ENCODE measurements at regions not wholly inside any gene's neighbourhood (a gene's known extent, or its start where the extent isn't known, plus 50 kb on each side); places are given as distances from the start of the nearest gene placed in this dataset.
"Not testable (repeated sequence)": the region's sequence is repeated elsewhere in the genome, so short reads cannot be mapped to it uniquely, and the experiment has no call there.

DNA sequence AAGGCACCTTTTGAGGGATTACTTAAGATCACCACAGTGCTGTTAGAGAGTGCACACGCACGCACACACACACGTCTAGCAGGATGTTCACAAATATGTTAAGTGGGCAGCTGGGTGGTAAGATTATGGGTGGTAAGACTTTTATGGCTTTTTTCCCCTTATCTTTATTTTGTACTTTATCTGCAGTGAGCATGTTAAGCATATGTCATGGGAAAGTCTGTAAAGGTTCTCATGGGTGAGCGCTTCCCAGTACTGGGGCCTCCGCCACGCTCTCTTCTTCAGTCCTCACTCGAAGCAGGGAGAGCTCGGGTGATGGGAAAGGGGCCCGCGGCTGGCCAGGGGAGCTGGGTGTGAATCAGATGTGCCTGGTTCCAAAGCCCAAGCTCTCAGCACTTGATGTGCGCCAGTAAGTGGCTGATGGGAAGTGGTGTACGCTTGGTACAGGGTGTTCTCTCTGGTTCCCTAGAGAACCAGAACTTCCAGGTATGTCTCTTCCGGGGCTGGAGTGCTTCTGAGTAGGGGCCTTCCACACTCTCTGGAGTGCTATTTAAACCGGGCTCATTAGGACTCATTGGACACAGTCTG lies 83.9 kb upstream of the YWHAQ start:
- peaks cover 0 to 8% (median 0%) of the 10 kb centered on the region in 3 donors for H3K27me3 Mint-ChIP-seq
- no peak for ATAC-seq (ENCODE audit: low read depth in 2 of 2)

DNA sequence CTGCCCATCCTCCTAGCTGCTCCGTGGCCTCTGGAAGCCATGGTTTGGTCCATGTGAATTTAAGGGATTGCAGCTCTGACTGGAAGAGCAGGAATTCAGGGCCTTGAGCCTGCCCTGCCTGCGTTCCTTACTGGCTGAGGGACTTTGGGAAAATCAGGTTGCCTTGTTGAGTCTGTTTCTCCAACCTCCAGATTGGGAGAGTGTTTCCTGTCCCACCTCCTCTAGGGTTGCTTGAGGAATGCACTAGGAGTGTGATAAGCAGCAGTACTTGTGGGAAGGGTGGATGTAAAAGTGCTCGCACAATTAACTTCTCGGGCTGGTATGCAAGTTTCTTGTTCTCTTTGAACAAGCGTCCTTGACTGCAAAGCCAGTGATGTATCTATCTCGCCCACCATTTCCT lies 84.4 kb upstream of the YWHAQ start:
- Mint-ChIP-seq H3K4me3 (peak overlapping the region in 2 of 8 donors; percentile 29 to 44), H3K9me3 (peaks cover 0 to 4% (median 0%) of the 10 kb centered on the region in 7 donors)

More for the DNA sequence above, 83.9 kb upstream of the YWHAQ start:
- no peak for DNase-seq
- H3K27ac Mint-ChIP-seq = no peak overlapping the region
- H3K9me3 Mint-ChIP-seq = peaks cover 0 to 4% (median 0%) of the 10 kb centered on the region in 7 donors
- peak overlapping the region in 1 of 8 donors; percentile 36 for H3K4me3 Mint-ChIP-seq
- H3K36me3 Mint-ChIP-seq = no peaks in the 10 kb centered on the region
- H3K4me1 Mint-ChIP-seq = peaks cover 0 to 4% (median 0%) of the 10 kb centered on the region in 3 donors

DNA sequence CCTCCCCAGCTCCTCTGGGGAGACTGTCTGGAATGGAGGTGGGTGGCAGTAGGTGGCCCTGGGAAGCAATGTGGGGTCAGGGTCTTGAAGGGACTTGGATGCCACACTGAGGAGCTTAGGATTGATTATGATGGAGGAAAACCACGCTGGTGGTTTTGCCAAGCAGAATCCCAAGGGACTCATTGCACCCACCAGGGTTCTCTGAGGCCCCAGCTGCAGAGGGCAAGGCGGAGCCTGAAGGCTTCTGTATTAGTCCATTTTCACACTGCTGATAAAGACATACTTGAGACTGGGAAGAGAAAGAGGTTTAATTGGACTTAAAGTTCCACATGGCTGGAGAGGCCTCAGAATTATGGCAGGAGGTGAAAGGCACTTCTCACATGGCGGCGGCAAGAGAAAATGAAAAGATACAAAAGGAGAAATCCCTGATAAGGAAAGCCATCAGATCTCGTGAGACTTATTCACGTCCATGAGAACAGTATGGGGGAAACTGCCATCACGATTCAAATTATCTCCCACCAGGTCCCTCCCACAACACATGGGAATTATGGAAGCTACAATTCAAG lies 87.2 kb upstream of the YWHAQ start:
- Mint-ChIP-seq H3K9me3 (peaks cover 0 to 4% (median 0%) of the 10 kb centered on the region in 7 donors), H3K4me3 (no peak overlapping the region), H3K36me3 (no peaks in the 10 kb centered on the region), H3K4me1 (peaks cover 8 to 14% (median 10%) of the 10 kb centered on the region in 3 donors), H3K27me3 (peaks cover 0 to 8% (median 0%) of the 10 kb centered on the region in 3 donors), H3K27ac (peak overlapping the region in 1 of 6 donors; percentile 18)
- DNase-seq (no peak), ATAC-seq (ENCODE audit: low read depth in 2 of 2) (no peak)

More for the DNA sequence above, 84.4 kb upstream of the YWHAQ start:
- no peaks in the 10 kb centered on the region for H3K36me3 Mint-ChIP-seq
- H3K27me3 Mint-ChIP-seq = peaks cover 0 to 8% (median 0%) of the 10 kb centered on the region in 3 donors
- DNase-seq (no peak), ATAC-seq (ENCODE audit: low read depth in 2 of 2) (no peak)
- H3K4me1 Mint-ChIP-seq = peaks cover 0 to 4% (median 0%) of the 10 kb centered on the region in 3 donors
- no peak overlapping the region for H3K27ac Mint-ChIP-seq

DNA sequence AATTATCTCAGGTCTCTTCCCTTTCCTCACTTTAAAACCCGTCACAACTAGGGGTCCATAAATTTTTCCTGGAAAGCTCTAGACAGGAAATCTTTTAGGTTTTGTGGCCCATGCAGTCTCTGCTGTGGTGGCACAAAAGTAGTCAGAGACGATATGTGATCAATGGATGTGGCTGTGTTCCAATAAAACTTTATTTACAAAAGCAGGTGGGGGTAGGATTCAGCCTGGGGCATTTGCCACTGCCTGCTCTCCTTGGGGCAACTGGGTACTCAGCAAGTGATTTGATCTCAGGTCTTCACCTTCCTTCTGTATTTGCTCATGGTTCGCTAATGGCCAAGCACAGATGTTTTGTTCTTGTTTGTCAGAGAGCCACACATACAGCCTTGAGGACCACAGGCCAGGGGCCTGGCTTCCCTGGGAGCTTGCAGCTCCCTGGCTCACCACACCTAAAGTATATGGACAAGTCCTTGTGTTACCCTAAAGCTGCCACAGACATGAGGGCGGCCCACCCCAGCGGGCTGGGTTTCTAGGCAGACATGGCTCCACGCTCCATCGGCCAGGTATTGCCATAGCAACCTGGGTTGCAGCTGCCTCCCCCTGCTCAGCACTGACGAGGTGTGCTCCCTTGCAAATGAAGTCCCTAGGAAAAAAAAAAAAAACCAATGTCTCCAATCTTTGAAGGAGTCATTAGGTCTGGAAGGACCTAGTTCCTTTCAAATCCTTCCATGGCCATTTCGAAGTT lies 89.7 kb upstream of the YWHAQ start:
- H3K36me3 Mint-ChIP-seq = no peaks in the 10 kb centered on the region
- DNase-seq (peak; percentile 25), ATAC-seq (ENCODE audit: low read depth in 2 of 2) (peak; percentile 56 to 96)
- no peak overlapping the region for H3K4me3 Mint-ChIP-seq
- peaks cover 0 to 3% (median 0%) of the 10 kb centered on the region in 3 donors for H3K27me3 Mint-ChIP-seq
- peaks cover 0 to 4% (median 0%) of the 10 kb centered on the region in 7 donors for H3K9me3 Mint-ChIP-seq
- H3K4me1 Mint-ChIP-seq = peaks cover 8 to 11% (median 10%) of the 10 kb centered on the region in 3 donors
- H3K27ac Mint-ChIP-seq = peak overlapping the region in 4 of 6 donors; percentile 15 to 32 (median 25)

DNA sequence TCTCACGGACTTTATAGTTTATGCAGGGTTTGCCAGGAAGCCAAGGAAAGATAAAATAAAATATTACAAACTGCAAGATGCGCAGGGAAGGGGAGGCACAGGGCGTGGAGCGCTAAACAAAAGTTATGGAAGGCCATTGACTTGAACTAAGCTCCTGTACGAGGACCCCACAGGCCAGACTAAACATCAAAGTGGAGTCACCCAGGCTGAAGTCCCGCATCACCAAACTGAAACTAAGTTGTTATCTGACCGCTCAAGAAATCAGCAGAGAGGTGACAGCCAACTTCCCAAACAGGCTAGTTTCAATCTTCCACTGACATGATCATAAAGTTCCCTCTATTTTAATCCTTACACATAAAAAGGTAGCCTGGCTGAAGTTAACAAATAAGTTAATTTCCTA lies 90.5 kb upstream of the YWHAQ start:
- ATAC-seq (ENCODE audit: low read depth in 2 of 2) (no peak), DNase-seq (no peak)
- H3K4me3 Mint-ChIP-seq = no peak overlapping the region
- H3K27me3 Mint-ChIP-seq = no peaks in the 10 kb centered on the region
- H3K4me1 Mint-ChIP-seq = peaks cover 8 to 10% (median 10%) of the 10 kb centered on the region in 3 donors
- H3K9me3 Mint-ChIP-seq = peaks cover 0 to 4% (median 0%) of the 10 kb centered on the region in 7 donors
- peak overlapping the region in 2 of 6 donors; percentile 21 to 39 for H3K27ac Mint-ChIP-seq
- no peaks in the 10 kb centered on the region for H3K36me3 Mint-ChIP-seq

DNA sequence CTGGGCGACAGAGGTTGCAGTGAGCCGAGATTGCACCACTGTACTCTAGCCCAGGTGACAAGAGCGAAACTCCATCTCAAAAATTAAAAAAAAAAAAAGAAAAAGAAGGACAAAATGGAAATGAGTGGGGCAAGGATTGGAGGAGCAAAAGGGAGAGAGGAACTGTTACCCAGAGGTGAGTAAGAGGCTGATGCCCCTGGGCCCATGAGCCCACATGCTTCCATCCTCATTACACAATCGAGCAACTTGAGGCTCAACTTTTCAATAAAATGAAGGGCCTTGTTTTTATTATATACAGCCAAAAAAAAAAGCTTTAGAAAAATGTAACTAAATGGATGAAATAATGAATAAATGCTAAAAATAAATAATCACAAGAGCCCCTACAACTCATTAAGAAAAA lies 91.7 kb upstream of the YWHAQ start:
- no peak overlapping the region for H3K4me3 Mint-ChIP-seq
- ATAC-seq (ENCODE audit: low read depth in 2 of 2) = no peak
- peaks cover 0 to 4% (median 0%) of the 10 kb centered on the region in 7 donors for H3K9me3 Mint-ChIP-seq
- peaks cover 8 to 10% (median 10%) of the 10 kb centered on the region in 3 donors for H3K4me1 Mint-ChIP-seq
- H3K27ac Mint-ChIP-seq = no peak overlapping the region
- DNase-seq = no peak
- no peaks in the 10 kb centered on the region for H3K36me3 Mint-ChIP-seq
- no peaks in the 10 kb centered on the region for H3K27me3 Mint-ChIP-seq

DNA sequence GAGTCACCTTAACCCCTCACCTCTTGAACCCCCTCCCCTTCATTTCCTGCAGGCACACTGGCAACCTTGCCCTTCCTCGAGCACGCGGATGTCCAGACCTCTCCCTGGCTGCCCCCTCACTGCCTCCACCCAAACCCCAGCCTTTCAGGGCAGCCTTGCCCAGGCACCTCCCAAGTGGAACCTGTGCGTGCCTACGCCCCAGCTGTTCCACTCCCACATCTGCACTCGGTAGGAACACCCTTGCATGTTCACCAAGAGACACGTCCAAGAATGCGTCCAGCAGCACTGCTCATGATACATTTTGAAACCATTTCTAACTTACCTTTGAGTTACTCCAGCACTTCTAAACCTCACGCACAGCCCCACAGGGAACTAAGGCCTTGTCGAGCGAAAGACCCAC lies 93.8 kb upstream of the YWHAQ start:
- peaks cover 8 to 10% (median 10%) of the 10 kb centered on the region in 3 donors for H3K4me1 Mint-ChIP-seq

DNA sequence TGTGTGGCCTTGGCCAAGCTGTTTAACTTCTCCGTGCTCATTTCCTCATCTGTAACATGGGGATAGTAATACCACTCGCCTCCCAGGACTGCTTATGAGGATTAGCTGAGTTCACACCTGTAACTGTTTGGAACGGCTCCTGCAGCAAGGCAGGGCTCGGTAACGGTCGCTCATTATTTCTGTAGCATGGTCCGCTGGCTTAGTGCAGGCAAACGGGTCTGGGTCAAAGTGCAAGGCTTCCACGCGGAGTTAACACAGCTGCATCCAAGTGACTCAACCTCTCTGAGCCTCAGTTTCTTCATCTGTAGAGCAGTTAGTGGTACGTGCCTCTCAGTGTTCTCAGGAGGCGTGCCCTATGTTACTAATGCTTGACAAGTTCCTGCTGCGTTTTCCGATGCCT lies 94.3 kb upstream of the YWHAQ start:
- H3K27ac Mint-ChIP-seq = peak overlapping the region in 1 of 6 donors; percentile 8
- H3K36me3 Mint-ChIP-seq = no peaks in the 10 kb centered on the region
- no peaks in the 10 kb centered on the region for H3K9me3 Mint-ChIP-seq
- no peak overlapping the region for H3K4me3 Mint-ChIP-seq
- DNase-seq (no peak), ATAC-seq (ENCODE audit: low read depth in 2 of 2) (no peak)
- H3K27me3 Mint-ChIP-seq = peaks cover 0 to 2% (median 0%) of the 10 kb centered on the region in 3 donors
- H3K4me1 Mint-ChIP-seq = peaks cover 8 to 10% (median 10%) of the 10 kb centered on the region in 3 donors

More for the DNA sequence above, 93.8 kb upstream of the YWHAQ start:
- no peak overlapping the region for H3K4me3 Mint-ChIP-seq
- H3K27ac Mint-ChIP-seq = peak overlapping the region in 2 of 6 donors; percentile 8 to 60
- H3K27me3 Mint-ChIP-seq = no peaks in the 10 kb centered on the region
- ATAC-seq (ENCODE audit: low read depth in 2 of 2) (no peak), DNase-seq (no peak)
- no peaks in the 10 kb centered on the region for H3K9me3 Mint-ChIP-seq
- H3K36me3 Mint-ChIP-seq = no peaks in the 10 kb centered on the region

DNA sequence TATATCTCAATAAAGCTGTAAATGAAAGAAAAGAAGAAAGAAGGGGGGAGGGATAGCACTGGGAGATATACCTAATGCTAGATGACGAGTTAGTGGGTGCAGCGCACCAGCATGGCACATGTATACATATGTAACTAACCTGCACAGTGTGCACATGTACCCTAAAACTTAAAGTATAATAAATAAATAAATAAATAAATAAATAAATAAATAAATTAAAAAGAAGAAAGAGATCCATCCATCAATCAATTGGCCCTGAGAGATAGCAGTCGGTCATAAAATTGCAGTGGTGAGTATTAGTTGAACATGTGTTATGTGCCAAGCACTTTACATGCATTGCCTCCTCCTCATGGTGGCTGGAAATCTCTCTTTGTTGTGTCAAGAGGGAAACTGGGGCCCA lies 95.2 kb upstream of the YWHAQ start:
- not testable (repeated sequence) for H3K27ac Mint-ChIP-seq; H3K9me3 Mint-ChIP-seq; DNase-seq; H3K36me3 Mint-ChIP-seq; H3K27me3 Mint-ChIP-seq; H3K4me3 Mint-ChIP-seq; ATAC-seq (ENCODE audit: low read depth in 2 of 2); H3K4me1 Mint-ChIP-seq

DNA sequence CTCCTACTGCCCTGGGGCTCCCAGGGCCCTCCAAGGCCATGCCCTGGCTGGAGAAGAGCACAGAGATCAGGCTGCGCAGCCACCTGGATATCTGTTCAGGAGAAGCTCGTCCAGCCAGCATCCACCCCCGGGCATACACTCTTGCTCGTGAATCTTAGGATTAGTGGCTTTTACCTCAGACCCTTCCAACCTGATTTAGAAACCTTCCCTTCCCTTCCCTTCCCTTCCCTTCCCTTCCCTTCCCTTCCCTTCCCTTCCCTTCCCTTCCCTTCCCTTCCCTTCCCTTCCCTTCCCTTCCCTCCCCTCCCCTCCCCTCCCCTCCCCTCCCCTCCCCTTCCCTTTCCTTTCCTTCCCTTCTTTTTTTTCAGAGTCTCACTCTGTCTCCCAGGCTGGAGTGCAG lies 99.7 kb upstream of the YWHAQ start:
- peaks cover 7 to 24% (median 9%) of the 10 kb centered on the region in 7 donors for H3K9me3 Mint-ChIP-seq
- H3K4me3 Mint-ChIP-seq; ATAC-seq (ENCODE audit: low read depth in 2 of 2); H3K36me3 Mint-ChIP-seq; H3K27me3 Mint-ChIP-seq; H3K27ac Mint-ChIP-seq; H3K4me1 Mint-ChIP-seq; DNase-seq: not testable (repeated sequence)

DNA sequence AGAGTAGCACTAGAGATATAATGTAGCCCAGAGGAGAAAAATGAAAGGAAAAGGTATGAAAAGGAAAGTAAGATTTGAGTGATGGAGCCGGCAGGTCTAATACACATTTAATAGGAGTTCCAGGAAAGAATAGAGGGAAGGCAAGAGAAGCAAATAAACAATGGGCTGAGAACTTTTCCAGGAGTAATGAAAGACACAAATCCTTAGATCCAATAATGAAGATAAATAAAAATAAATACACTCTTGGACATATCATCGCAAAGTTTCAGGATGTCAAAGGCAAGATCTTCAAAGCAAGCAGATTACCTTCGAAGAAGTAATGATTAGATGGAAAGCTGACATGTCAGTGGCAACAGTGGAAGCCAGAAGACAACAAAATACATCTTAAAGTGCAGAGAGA lies 102.0 kb upstream of the YWHAQ start:
- Mint-ChIP-seq H3K27ac (no peak overlapping the region), H3K4me1 (no peaks in the 10 kb centered on the region), H3K36me3 (peaks cover 5 to 7% of the 10 kb centered on the region in 2 donors), H3K27me3 (peaks cover 0 to 6% (median 0%) of the 10 kb centered on the region in 3 donors), H3K9me3 (peaks cover 8 to 31% (median 10%) of the 10 kb centered on the region in 7 donors), H3K4me3 (no peak overlapping the region)
- ATAC-seq (ENCODE audit: low read depth in 2 of 2) (no peak), DNase-seq (no peak)

DNA sequence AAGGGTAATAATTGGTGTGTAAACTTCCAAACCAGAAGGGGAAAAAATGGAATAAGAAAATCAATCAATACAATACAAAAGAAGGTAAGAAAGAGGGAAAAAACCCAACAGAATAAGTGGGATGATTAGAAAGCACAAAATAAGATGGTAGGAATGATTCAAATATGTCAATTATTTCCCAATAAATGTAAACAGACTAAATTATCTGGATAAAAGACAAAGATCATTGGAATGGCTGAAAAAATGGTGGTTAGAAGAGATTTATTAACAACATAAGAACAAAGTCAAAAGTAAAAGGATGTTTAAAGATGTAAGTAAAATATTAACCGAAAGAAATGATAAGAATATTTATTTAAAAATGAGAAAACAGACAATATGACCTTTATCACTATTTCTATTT lies 103.5 kb upstream of the YWHAQ start:
- DNase-seq (no peak), ATAC-seq (ENCODE audit: low read depth in 2 of 2) (no peak)
- peaks cover 0 to 3% (median 2%) of the 10 kb centered on the region in 3 donors for H3K4me1 Mint-ChIP-seq
- H3K27ac Mint-ChIP-seq = no peak overlapping the region
- H3K27me3 Mint-ChIP-seq = peaks cover 0 to 6% (median 0%) of the 10 kb centered on the region in 3 donors
- no peak overlapping the region for H3K4me3 Mint-ChIP-seq
- peaks cover 8 to 31% (median 10%) of the 10 kb centered on the region in 7 donors for H3K9me3 Mint-ChIP-seq
- peaks cover 5 to 7% of the 10 kb centered on the region in 2 donors for H3K36me3 Mint-ChIP-seq

DNA sequence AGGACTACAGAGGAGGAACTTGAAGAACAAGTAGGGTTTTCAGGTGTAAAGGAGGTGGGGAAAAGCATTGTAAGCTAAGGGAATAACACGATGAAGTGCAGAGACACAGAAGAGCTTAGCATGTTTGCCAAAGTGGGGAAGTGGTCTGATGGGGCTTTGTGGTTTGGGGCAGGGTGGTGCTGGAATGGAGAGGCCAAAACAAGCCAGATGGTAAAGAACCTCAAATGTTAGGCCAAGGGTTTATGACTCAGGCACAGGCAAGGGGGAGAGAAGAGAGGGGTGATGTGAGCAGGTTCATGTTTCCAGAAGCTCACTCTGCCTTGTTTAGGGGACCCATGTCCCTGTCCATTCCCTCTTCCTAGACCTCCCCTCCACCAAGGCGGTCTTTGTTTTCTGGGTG lies 104.5 kb upstream of the YWHAQ start:
- no peak overlapping the region for H3K27ac Mint-ChIP-seq
- peaks cover 5 to 7% of the 10 kb centered on the region in 2 donors for H3K36me3 Mint-ChIP-seq
- DNase-seq (no peak), ATAC-seq (ENCODE audit: low read depth in 2 of 2) (no peak)
- H3K4me3 Mint-ChIP-seq = peak overlapping the region in 1 of 8 donors; percentile 48
- H3K4me1 Mint-ChIP-seq = peaks cover 0 to 8% (median 2%) of the 10 kb centered on the region in 3 donors
- peaks cover 0 to 2% (median 0%) of the 10 kb centered on the region in 3 donors for H3K27me3 Mint-ChIP-seq
- peaks cover 8 to 31% (median 10%) of the 10 kb centered on the region in 7 donors for H3K9me3 Mint-ChIP-seq

Data from naive B cell (primary cell).